GM18867 (cell line): ENCODE measurements at regions not wholly inside any gene's neighbourhood (a gene's known extent, or its start where the extent isn't known, plus 50 kb on each side); places are given as distances from the start of the nearest gene placed in this dataset.

ENCODE experiments used
- ATAC-seq: cut with Tn5 transposase; IDR thresholded peaks from one replicate; pipeline ENCODE4 v1.9.1; 2021; ENCODE audit warnings: mild to moderate bottlenecking, moderate library complexity; ENCODE audit not compliant: unreplicated experiment

DNA sequence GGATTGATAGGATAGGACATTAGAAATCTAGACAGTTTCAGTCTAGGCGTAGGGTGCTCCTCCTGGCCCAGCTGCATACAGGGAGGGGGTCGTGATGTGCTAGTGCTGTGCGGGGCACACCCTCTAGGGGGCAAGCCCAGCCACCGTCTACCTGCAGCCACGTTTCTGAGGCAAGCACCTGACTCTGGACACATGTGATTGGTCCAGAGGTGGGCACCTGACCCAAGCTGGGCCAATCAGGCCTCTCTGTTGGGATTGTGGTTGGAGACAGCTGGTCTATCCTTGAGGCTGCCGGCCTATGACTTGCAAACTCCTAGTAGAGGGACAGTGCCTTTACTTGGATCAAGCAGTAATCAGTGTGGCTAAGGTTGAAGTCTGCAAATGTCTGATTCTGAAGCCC lies 317.1 kb downstream of the BMP7 start:
- no peak for ATAC-seq

DNA sequence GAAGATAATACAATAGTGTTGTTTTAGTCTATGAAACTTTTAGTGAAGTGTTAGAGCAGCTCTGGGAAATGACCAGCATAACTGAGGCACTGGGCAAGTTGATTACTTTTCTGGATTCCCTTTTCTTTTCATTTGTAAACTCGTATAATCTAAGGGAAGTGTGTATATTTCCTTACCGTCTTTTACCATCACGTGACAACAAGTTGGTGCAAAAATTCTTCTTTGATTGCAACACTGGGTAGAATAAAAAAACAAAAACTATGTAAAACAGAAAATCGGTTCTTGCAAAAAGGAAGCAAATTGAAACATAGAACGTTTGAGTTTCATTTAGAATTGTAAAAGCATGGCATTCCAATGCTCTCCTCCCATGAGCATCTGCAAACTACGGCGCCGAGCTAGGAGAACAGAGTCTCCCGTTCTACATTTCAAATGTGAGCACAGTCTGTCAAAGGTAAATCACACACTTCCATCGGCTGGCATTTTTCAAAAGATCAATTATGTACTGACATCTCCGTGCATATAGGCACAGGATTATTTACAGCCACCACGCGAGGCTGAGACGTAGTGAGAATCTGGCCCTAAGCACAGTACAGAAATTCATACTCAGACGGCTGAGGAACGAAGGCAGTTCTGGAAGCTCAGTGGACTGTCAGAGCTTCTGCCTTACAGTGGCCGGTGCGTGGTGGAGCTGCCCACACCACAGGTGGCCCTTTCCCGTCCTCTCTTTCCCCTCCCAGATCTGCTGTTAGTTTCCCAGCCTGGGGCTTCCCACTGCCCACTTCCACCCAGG lies 314.0 kb downstream of the BMP7 start:
- ATAC-seq: no peak

DNA sequence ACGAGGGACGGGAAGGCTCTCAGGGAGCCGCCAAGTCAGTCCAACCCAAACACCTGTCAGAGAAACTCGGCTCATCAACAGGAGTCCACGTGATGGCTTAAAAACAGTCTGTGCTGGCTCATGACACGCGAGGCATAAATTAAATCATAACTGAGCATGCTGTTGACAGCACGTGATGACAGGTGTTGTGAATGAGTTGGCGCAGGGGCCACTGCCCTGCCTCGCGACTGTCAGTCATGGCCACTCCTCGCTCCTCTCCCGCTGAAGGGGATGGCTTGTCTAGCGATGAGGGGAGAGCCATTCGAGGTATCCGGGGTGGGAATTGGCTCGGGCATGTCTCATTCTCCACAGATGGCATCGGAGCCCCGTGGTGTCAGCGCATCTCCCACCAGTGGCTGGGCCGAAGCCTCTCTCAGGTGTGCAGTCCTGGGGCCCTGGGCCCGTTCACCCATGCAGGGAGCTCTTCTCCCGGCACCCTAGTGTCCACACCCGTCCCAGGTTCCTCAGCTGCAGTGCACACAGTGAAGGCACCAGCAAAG lies 313.3 kb downstream of the BMP7 start:
- ATAC-seq: no peak

DNA sequence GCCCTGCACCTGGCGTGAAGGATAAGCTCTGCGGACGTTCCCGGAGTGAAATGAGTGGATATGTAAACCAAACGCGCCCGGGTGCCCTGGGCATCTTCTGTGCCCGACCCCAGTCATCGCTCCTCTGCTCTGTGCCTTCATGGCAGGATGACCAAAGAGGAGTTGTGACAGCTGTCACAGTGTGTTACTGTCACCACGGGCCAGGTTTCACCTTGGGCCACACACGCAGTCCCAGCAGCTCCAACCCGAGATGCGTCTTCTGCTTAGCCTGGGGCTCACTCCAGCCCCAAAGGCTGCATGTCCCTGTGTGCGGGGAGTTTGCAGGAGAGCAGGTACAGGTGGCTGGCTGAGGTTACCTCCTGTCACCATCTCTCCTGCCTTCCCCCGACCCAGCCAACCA lies 311.6 kb downstream of the BMP7 start:
- no peak for ATAC-seq

DNA sequence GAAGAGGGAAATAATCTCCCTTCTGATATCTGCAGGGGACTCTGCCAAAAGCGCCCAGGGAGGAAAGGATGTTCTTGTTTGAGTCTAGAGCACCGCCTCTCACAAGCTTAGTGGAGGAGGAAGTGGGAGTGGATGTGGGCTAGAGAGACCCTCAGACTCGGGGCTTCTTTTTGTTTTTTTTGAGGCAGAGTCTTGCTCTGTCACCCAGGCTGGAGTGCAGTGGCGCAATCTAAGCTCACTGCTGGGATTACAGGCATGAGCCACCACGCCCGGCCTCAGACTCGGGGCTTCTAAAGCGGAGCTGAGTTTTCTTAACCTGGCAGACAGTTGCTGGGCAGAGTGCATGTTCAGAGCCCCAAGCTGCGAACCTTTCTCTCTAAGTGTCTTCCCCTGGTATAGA lies 310.8 kb downstream of the BMP7 start:
- no peak for ATAC-seq

DNA sequence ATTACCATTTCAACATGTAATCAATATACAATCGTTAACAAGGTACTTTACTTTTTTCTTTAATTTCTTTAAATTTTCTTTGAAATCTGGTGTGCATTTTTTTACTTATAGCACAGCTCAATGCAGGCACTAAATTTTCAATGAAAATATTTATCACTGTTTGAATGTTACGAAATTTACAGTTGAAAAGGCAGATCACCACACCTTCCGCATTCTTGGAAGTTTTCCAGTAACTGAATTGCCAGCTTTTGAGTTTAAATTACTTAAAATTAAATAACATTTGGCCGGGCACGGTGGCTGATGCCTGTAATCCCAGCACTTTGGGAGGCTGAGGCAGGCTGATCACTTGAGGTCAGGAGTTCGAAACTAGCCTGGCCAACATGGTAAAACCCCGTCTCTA lies 309.9 kb downstream of the BMP7 start:
- ATAC-seq: no peak

DNA sequence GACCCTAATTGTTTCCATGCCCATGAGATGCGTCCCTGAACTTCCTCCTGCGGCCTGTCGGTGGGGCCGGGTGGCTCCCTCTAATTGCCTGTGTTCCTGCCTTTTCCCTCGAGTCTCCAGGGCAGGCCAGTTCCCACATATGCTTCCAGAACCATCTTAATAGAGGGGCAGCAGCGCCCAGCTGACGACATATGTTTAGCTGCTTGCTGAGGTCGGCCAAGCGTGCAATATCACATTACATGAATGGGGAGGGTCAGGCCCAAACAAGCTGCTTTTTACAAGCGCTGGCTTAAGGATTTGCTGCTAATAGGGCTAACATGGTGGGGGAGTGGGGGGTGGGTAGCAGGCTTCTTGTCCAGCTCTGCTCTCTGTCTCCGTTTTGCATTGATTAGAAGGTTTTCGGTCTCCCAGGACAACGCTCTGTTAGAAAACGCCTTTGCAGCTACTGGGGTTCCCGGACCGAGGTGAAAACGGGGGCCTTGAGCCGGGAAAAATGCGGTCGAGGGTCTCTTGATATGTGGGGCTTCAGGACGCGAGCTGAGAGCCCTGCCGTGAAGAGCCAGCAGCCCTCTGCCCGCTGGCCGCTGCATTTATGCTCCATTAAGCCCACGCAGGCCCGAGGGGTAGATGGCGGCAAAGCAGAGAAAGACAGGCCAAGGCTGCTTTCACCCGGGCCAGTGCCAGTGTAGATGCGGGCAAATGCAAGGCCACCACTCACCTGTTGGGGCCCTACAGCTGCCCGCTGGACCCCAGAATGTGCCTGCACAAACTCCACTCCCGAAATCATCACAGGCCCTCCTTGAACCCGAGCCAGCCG lies 308.5 kb downstream of the BMP7 start:
- no peak for ATAC-seq

DNA sequence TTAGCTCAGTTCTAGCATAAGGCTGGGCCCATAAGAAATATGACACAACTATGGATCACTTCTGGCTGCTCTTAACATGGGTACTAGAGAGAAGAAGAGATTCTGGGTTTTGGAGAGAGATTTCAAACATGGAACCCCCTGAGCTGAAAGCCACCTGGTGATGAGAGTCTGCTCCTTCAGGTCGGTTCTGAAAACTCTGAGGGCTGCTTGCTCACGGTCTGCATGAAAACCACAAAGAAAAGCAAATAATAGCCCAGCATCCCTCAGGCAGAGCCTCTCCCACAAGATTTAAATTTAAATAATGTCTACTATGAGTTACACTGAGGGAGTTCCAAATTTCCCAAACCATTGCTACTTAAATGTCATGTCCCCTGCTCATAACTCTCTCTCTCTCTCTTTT lies 301.5 kb downstream of the BMP7 start:
- ATAC-seq: no peak

DNA sequence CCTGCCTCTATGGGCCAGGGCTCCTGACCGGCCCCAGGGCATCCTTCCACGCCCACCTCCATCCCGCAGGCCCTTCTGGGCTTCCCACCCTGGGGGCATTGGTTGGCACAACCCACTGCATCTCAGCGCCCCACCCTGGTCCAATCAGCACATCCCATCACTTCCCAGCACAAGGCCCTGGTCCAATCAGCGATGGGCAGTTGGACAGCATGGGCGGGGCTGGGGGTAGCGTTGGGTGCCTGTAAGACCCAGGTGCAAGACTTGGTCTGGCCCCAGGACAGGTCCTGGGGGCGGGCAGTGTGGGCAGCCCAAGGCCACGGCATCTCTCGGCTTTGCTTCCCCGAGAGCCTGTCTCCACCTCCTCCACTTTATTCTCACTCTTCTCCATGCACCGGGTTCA lies 298.5 kb downstream of the BMP7 start:
- ATAC-seq: no peak

DNA sequence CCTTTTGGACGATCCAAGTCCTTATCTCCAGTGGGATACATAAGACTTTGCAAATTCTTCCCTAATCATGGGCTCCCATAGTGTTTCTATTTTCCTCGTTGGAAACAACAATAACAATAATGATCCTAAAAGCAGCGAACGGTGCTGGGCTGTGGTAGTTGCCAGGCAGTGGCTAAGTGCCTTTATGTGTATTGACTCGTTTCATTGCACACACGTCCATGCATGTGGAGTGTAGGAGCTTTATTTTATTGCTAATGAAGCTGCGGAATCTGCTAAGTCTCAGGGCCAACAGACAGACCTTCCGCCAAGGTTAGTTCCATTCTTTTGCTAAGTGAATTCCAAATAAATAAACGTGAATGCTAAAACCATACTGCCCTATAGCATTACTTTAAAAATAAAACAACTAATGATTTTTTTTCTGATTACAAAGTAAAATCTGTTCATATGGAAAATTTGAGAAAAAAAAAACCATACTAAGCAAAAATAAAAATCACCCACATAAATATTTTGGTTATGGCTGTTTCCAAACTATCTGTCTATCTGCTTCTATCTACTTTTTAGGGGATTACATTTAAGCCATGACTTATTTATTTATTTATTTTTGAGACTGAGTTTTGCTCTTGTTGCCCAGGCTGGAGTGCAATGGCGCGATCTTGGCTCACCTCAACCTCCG lies 297.9 kb downstream of the BMP7 start:
- ATAC-seq: no peak

DNA sequence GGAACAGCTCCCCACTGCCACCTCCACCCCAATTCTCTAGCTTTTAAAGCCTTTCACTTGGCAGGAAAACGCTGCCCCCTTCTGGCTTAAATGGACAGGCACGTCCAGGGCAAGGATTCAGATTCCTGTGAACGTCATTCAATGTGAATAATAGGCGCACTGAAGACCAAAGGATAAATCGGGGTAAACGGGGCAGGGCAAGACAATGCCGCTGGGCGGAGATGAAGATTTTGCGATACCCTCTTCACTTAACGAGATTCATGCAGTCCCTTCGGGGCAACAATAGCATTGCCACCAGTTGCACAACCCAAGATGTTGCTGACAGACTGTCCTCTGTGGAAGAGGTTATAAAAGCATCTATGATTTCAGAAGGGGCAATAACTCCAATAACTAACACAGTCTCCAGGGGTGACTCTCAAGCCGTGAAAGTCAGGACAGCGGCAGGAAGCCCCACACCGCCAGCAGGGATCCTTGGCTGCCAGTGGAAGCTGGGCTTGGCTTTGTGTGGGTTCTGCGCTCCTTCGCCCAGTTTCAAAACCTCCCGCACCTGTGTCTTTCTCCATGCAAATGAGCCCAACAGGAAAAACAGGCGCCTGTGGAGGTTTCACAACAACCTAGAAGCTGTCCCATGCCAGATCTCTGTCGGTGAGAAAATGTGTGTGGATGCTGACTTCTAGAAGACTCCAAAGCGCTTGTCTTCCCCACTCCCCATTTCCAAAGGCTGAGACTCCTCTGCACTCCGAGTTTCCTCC lies 291.8 kb downstream of the BMP7 start:
- ATAC-seq: no peak

DNA sequence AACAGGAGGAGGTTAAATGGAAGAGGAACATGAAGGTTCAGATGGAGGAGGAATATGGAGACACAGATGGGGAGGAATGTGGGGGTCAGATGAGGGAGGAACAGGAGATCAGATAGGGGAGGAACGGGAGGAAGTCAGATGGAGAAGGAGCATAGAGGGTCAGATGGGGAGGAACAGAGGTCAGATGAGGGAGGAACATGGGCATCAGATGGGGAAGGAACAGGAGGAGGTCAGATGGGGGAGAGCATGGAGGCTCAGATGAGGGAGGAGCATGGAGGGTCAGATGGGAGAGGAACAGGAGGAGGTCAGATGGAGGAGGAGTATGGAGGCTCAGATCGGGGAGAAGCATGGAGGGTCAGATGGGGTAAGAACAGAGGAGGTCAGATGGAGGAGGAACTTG lies 290.6 kb downstream of the BMP7 start:
- no peak for ATAC-seq

DNA sequence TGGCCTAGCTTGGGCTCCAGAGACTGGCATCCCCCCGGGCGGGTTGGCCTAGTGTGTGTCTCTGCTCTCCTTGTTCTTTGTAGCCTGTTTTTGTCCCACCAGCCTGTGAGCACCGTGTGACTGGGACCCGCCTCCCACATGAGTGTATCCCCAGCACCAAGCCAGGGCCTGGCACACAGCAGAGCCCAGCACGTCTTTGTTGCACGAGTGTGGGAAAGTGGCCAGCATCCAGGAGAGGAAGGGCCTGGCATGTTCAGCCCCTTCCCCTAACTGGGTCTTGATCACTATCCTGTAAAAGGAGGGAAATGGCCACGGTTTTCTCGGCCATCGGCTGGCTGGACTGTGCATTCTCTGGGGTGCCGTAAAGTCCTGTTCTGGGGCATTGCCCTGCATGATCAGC lies 290.1 kb downstream of the BMP7 start:
- ATAC-seq: no peak

DNA sequence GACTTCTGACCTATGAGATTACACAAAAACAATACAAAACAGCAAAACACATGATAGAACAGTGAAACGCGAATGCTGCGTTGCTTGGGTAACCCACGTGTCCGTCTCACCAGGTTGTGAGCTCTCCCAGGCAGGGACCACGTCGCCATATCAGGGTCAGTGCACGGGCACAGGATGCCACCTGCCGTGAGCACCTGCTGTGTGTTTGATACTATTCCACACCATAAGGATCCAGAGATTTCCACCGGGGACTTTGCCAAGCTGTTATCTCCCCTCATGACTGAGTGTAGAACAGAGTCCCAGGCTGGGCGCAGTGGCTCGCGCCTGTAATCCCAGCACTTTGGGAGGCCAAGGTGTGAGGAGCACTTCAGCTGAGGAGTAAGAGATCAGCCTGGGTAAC lies 288.0 kb downstream of the BMP7 start:
- ATAC-seq: no peak

DNA sequence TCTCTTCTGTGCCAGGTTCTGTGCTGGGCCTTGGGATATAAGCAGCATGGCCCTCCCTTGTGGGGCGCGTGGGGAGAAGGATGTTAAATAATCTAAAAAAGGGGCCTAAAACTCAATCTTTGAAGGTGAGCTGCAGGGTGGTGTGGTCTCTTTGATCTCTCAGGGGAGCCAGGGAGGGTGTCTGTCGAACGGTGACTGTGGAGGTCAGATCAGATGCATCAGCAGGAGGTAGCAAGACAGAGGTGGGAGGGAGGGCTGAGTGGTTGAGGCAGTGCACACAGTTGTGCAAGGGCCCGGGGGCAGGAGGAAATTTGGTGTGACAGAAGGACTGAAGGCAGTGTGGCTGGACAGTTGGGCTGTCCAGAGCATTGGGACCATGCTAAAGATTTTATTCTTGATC lies 287.3 kb downstream of the BMP7 start:
- no peak for ATAC-seq

DNA sequence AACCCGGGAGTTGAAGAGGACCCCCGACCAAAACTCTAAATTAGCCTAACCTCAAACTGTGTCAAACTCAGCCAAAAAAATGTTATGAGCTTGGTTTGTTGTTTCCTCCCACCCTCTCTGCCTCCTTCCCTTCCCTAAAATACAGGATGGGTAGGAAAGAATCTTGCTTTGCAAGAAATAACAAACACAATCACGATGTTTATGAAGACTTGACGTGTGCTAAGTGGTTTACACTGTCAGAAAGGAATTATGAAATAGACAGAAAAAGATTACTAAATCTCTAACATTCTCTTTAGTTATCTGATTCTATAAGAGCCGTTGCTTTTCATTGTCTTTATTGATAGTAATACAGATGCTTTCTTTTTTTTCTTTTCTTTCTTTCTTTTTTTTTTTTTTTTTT lies 285.1 kb downstream of the BMP7 start:
- no peak for ATAC-seq

DNA sequence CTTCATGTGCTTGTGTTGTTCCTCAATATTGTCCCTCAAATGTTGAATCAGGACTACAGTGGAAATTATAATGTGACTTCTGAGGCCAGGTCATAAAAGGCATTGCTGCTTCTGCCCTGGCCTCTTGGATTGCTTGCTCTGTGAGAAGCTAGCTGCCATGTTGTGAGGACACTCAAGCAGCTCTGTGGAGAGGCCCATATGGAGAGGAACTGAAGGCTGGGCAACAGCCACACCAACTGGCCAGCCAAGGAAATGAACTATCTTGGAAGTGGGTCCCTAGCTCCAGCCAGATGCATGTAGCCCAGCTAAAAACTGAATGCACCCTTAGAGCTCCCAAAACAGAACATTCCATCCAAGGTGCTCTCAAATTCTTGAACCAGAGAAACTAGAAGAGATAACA lies 282.6 kb downstream of the BMP7 start:
- ATAC-seq: no peak

DNA sequence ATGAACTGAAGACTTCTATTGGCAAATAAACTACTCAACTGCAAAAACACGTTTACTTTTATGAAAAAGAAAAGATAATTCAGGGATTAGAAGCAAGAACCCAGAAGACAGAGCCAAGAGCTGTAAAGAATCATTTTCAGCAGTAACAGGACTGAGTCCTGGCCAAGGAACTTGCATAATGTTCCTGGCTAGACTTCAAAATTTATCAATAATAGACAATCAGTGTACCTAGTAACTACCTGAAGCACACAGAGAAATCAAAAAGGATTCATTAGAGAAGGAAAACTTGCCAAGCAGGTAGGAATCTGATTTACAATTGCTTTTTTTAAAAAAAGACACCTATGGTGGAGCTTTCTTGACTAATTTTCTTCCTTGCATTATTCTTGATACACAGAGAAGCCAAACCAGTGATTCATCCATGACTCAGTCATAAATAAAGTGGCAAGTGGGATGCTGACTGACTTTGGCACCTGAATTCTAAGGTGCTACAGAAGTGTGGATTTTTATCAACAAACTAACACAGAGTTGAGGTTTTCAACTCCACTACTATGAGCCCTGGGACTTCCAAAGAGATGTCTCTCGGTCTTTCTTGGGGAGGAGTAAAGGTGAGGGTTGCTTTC lies 281.3 kb downstream of the BMP7 start:
- no peak for ATAC-seq

DNA sequence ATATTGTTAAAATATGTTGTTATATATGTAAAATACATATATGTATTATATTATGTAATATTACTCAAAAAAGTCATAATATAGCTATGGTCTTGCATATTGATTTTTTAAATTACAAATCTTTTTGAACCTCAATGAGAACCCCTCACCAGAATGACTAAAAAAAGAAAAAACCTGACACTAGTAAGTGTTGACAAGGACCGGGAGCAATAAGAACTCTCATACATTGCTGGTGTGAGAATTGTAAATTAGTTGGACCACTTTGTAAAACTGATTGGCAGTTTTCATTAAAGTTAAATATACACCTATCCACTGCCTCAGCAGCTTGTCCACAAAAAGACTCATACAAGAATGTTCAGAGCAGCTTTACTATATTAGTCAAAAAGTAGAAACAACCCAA lies 280.0 kb downstream of the BMP7 start:
- no peak for ATAC-seq

DNA sequence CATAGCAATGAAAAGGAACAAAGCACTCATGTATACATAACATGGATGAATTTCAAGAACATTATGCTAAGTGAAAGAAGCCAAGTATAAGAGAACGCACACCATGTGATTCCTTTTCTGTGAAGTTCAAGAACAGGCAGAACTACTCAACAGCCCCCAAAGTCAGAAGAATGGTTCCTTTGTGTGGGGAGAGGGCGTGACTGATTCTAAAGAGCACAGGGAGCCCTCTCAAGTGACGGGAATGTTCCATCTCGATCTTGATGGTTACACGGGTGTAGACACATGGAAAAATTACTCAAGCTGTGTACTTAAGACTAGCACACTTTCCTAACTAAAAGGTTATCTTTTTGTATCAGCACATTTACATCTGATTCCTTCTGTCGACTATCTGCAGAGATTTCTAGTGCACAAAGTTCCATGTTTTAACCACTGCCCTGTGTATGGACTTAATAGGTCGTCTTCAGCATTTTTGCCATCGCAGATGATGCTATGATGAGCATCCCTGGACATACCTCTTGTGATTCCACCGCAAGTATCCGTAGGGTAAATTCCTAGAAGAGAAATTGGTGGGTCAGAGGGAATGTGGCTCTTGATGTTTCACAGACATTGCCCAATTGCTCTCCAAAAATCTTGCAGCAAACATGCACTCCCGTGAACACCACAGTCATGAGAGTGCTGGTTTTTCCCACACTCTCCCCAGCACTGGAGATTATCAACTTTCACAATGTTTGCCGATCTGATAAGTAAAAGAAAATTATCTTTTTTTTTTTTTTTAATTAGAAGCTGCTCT lies 279.3 kb downstream of the BMP7 start:
- ATAC-seq: no peak
